ENCODE measurements at regions not wholly inside any gene's neighbourhood (a gene's known extent, or its start where the extent isn't known, plus 50 kb on each side); places are given as distances from the start of the nearest gene placed in this dataset.
"Not testable (repeated sequence)": the region's sequence is repeated elsewhere in the genome, so short reads cannot be mapped to it uniquely, and the experiment has no call there.

DNA sequence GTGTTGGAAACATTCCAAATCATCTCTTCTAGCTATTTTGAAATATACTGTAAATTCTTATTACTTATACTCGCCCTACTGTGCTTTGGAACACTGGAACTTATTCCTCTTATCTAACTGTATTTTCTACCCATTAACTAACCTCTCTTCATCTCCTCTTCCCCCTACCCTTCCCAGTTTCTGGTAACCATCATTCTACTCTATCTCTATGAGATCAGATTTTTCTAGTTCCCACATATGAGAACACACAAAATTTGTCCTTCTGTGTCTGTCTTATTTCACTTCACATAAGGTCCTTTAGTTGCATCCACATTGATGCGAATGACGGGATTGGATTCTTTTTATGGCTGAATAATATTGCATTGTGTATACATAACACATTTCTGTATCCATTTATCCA, 1003.8 kb upstream of the INTU start:
- DNase-seq = no peak

DNA sequence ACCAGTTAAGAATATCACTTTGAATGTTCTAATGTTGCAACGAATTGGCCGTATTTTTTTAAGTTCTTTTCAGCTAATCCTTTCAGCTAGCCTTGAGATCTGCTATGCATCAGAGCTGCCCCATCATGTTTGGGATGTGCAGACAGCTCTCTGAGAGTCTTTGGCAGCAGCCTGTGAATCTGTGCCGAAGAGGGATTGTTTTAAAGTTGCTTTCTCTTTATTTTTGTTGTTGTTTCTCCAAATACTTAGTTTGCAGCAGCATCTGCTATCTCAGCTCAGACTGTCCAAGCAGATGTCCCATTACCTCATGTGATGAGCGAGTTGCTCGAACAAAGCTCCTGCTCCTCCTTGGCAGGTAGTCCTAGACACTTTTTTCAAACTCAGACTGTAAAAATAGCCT, 1002.5 kb upstream of the INTU start:
- no peak for DNase-seq

DNA sequence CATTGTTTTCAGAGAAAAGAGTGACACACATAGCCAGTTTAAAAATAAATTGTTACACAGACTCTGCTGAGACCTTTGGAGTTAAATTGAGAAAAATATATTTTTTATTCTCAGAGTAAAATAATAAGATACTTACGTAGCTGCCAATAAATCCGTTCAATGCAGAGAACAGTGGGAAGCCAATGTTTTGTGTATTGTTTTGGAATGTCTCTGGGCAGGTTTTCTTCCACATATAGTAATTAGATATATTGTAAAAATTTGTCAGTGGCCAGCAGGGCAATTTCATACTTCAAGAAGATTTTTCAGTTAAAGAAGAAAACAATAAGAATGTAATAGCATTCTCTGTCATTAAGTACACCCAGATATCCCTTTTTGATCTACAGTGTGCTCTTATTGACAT, 999.5 kb upstream of the INTU start:
- no peak for DNase-seq

GRCh38 chr4:126637706-126638105, 995.1 kb upstream of the INTU start:
- DNase-seq = no peak

DNA sequence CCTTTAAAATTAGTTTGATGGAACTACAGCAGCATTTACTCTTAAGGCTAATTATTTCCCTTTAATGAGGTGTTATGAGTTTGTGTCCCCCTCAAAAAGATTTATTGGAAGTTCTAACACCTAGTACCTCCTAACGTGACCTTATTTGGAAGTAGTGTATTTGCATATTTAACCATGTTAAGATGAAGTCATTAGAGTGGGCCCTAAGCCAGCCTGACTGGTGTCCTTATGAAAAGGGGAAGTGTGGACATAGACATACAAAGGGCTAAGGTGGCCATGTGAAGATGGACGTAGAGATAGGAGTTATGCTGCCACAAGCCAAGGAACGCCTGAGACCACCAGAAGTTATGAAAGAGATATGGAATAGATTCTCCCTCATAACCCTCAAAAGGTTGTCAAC, 985.4 kb upstream of the INTU start:
- DNase-seq = no peak

DNA sequence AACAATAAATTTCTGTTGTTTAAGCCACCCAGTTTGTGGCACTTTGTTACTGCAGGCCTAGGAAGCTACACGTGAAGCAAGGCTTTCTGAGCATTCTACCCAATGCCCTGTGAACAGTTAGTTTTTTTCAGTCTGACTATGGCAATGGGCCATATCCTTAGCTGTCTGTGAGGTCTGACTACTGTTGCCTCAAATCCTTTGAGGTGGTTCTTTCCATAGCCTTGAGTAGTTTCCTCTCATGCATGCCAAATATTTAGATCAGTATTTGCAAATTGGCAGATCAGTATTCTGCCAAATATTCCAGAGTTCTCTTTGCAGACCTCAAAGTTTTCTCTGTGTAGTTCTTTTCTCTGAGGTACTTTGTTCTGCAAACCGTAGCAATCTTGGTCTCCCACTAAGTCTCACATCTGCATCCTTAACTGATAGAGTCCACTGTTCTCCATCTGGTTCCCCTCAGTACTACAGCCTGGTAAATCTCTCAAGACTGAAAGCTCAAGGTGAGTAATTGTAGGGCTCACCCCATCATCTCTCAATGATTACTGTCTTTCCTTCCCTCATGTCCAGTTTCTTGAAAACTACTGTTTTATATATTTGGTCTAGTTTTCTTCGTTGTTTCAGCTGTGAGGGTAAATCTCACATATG, 984.9 kb upstream of the INTU start:
- no peak for DNase-seq

- DNase-seq = no peak
Measured at GRCh38 chr4:126658411-126658810, 974.3 kb upstream of the INTU start.

- DNase-seq = no peak
Measured at GRCh38 chr4:126661194-126661593, 971.6 kb upstream of the INTU start.

DNA sequence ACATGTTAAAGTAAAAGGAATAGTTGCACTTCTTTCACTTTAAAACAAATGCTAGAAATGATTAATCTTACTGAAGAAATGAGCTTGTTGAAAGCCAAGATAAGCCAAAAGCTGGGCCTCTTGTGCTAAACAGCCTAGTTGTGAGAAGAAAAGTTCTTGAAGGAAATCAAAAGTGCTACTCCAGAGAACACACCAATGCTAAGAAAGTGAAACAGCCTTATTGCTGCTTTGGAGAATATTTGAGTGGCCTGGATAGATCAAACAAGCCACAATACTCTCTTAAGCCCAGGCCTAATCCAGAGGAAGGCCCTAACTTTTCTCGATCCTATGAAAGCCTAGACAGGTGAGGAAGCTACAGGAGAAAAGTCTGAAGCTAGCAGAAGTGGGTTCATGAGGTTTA, 967.9 kb upstream of the INTU start:
- no peak for DNase-seq

DNA sequence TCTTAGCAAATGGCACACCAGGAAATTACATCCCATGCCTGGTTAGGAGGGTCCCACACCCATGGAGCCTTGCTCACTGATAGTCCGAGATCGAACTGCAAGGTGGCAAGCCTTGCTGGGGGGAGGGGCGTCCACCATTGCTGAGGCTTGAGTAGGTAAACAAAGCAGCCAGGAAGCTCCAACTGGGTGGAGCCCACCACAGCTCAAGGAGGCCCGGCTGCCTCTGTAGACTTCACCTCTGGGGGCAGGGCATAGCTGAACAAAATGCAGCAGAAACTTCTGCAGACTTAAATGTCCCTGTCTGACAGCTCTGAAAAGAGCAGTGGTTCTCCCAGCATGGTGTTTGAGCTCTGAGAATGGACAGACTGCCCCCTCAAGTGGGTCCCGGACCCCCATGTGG, 962.7 kb upstream of the INTU start:
- DNase-seq = not testable (repeated sequence)

DNA sequence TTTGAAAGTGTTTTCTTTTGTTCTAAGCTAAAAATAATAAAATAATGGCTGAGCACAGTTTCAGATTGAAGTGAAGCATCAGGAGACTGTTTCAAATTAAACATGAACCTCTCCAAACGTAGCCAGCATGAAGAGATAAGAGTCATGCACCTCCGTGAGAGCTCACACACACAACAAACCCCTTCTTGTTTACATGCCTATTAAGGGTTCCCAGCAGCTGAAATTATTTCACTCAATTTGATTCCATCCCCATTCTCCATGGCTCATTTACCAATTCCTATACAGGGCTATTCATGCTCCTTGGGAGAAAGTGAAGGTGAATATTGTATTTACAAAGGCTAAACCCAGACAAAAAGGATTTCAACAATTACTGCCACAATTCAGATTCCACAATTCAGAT, 954.1 kb upstream of the INTU start:
- DNase-seq = no peak

DNA sequence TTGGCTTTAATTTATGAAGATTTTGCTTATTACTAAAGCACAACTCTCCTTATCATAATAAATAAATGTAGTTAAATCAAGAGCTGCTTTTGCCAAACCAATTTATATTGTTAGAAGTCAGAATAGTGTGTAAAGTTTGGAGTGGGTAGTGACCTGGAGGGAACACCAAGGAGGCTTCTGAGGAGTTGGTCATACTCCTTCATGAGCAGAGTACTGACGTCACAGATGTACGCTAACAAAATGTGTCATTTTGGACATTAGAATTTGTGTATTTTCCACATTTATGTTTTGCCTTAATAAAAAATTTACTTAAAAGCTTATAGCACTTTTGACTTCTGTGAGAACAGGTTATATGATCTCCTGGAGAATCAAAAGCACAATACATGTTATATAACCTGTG, 953.5 kb upstream of the INTU start:
- no peak for DNase-seq

DNA sequence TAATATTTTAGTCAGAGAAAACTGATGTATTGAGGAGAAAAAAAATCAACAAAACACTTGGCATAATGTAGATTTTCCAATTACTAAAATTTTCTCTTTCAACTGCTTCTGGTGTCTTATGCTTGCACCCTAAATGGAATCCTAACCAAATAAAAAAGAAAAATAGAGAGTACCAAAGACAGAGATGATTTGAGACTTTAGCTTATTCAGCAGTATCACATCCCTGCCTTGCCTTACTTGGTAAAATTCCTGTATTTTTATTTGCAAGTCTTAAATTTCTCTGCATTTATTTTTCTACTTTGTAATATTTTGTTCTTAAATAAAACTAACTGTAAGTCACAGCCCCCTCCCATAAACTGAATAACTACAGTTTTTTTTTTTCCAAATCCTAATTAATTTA, 950.5 kb upstream of the INTU start:
- no peak for DNase-seq

GRCh38 chr4:126686491-126686890, 946.3 kb upstream of the INTU start:
- no peak for DNase-seq

DNA sequence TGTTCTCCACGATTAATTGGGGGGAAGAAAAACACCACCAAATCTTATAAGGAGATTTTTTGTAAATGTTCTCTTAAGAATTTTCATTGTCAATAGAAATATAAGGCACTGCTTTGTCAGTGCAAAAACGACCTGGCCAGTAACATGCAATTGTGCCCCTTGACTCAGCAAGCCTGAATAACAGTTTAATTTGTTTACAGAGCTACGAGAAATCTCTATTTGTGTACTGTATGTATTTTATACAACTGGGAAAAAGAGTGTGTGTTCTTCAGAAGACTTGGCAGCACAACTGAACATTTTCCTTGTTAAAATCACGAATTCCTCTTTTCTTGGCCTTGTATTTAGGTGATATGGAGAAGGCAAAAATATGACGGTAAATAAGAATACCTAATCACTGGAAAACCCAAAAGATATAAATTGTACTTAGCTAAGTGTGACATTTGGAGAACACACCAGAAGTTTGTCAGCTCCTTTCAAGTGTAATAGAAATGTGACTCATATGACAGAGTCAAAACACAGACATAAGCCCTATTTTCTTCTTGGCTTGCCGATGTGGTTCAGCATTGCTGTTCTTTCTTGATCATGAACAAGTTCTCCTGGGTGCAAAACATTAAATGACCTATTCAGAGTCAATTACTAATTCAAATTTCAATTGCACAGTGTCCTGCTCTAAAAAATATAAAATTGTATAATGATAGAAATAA, 945.0 kb upstream of the INTU start:
- no peak for DNase-seq

GRCh38 chr4:126691797-126692196, 941.0 kb upstream of the INTU start:
- no peak for DNase-seq

- peak; percentile 85 for DNase-seq
Measured at GRCh38 chr4:126697748-126698147, 935.0 kb upstream of the INTU start.

DNA sequence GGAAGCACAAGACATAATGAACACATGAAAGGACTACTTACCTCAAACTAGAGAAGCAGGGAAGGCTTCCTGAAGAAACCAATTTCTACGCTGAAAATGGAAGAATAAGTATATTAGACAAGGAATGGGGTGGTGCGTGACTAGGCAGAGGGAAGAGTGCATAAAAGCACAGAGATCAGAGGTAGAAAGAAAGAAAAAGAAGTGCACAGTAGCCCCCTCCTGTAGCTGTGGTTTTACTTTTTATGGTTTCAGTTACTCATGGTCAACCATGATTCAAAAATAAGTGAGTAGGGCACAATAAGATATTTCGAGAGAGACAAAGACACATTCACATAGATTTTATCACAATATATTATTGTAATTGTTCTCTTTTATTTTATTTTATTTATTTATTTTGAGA, 934.5 kb upstream of the INTU start:
- no peak for DNase-seq

GRCh38 chr4:126701756-126702155, 931.0 kb upstream of the INTU start:
- peak; percentile 63 for DNase-seq

DNA sequence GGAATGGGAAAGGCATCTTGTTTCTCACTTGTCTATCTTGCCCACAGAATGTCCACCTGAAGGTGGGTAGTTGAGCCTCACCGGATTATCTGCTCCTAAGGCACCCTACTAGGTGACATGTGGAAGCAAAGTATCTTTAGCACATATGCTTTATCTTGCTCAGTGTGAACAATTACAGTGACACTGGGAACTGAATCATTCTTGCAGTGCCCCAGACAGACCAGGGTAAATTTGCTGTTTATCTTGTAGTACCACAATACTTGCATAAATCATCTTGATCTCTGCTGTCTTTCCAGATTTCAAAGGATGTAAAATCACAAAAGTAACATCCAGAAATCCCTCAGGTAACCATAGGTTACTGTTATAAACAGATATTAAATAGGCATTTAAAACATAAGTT, 930.0 kb upstream of the INTU start:
- DNase-seq = no peak

DNA sequence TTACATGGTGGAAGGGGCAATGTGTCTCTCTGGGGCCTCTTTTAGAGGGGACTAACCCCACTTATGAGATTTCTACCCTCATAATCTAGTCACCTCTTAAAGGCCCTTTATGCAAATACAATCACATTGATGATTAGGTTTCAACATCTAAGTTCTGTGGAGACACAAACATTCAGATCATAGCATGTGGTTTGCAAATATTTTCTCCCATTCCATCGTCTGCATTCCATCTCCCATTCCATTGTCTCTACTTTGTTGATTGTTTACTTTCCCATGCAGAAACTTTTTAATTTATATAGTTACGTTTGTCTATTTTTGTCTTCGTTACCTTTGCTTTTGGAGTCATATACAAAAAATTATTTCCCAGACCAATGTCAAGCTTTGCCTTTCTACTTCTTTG, 927.5 kb upstream of the INTU start:
- peak; percentile 4 for DNase-seq

GRCh38 chr4:126708716-126709115, 924.0 kb upstream of the INTU start:
- no peak for DNase-seq

- peak; percentile 4 for DNase-seq
Measured at GRCh38 chr4:126710935-126711334, 921.8 kb upstream of the INTU start.

GRCh38 chr4:126715067-126715466, 917.7 kb upstream of the INTU start:
- DNase-seq = no peak

DNA sequence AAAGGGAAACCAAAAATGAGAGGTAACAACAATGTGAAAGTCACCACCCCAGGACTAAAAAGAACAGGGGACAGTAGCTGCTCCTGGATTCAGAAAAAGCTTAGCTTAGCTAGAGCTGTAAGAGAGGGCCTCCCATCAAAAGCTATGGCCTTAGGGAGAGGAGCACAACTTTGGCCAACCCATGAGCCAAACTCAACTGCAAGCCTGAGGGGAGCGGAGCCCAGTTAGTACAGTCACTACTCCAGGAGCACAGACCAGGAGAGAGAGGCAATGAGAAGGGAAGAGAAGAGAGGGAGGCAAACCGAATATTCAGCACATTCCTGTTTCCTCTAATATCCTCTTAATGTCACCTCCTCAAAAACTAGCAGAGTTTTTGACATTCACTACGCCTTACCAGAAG, 917.1 kb upstream of the INTU start:
- DNase-seq = no peak
